G401.6 (cell line): ENCODE measurements at regions not wholly inside any gene's neighbourhood (a gene's known extent, or its start where the extent isn't known, plus 50 kb on each side); places are given as distances from the start of the nearest gene placed in this dataset.

Source experiments
- FAIRE-seq: peaks from 2 replicates; lab custom pipeline; 2012; peaks lifted over from hg19 to GRCh38; lab: Jason Lieb, UNC

GRCh38 chr13:104823709-104824108, 1711.8 kb downstream of the EFNB2 start:
- no peak for FAIRE-seq

- no peak for FAIRE-seq
Measured at GRCh38 chr13:104823071-104823470, 1712.4 kb downstream of the EFNB2 start.

DNA sequence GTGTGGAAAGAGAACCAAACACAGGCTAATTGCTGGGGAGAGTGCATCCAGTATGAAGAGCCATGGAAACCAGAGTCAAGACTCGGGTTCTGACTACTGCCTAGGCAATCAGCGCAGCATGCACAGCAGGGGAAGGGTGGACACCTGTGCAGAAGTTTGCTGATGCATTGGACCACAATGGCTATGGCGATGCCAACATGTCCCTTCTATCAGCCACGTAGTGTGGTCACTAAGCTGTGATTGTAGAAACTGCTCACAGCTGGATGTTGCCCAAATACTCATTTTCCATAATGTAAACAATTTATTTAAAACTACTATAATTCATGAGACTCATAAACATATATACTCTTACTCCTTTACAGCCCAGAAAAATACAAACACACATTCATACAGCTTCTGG, 1718.2 kb downstream of the EFNB2 start:
- no peak for FAIRE-seq

GRCh38 chr13:104816726-104817125, 1718.7 kb downstream of the EFNB2 start:
- FAIRE-seq = no peak

DNA sequence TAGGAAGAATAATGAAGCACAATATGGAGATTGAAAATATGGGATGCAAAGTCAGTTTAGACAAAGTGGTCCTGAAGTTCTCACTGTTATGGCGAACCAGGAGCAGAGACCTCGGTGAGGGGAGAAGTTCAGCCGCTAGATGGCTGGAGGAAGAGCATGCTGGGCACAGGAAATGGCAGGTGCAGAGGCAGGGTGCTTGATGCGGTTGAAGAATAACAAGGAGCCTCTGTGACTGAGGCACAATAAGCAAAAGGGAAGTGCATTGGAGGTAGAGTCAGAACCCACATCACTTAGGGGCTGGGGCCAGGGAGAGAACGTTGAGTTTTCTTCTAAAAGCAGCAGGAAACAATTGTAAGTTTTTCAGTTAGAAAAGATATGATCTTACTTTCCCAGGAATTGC, 1725.2 kb downstream of the EFNB2 start:
- no peak for FAIRE-seq

- no peak for FAIRE-seq
Measured at GRCh38 chr13:104809483-104809882, 1726.0 kb downstream of the EFNB2 start.

DNA sequence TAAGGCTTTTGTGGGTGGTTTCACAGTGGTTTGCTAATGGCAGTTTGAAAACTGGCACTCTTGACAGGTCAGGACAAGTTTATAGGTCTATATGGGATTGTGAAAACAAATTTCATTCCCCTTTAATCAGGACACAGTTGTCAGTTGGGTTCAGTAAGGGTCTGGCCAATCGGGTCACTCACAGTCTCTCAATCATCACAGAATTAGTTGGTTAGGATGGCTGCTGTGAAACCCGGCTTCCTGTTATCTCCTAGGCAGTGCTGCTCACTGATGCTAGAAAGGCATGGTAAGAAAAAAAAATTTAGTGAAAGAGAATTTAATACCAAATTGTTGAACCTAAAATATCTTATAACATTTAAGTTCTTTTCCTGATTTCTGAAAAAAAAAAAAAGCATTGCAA, 1730.1 kb downstream of the EFNB2 start:
- FAIRE-seq = no peak

- no peak for FAIRE-seq
Measured at GRCh38 chr13:104799152-104799551, 1732.9 kb upstream of the SLC10A2 start.

GRCh38 chr13:104798486-104798885, 1732.3 kb upstream of the SLC10A2 start:
- FAIRE-seq = no peak

DNA sequence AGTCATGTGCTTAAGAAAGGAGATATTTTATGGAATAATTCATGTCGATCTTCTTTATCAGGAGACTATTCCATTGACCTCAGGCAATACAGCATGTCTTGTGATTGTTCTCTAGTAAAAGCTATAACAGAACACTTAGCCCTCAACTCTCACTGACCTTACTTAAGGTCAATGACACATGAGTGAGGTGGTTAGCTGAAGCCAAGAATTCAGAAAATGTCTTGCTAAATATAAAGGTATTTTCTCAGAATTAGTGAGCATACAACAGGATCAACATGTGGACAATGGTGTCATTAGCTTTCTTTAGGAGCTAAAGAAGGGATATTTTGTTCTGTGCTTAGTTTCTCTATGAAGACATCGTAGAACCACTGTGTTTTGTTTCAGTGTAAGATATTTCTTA, 1730.4 kb upstream of the SLC10A2 start:
- no peak for FAIRE-seq

GRCh38 chr13:104785952-104786351, 1719.7 kb upstream of the SLC10A2 start:
- FAIRE-seq = no peak

DNA sequence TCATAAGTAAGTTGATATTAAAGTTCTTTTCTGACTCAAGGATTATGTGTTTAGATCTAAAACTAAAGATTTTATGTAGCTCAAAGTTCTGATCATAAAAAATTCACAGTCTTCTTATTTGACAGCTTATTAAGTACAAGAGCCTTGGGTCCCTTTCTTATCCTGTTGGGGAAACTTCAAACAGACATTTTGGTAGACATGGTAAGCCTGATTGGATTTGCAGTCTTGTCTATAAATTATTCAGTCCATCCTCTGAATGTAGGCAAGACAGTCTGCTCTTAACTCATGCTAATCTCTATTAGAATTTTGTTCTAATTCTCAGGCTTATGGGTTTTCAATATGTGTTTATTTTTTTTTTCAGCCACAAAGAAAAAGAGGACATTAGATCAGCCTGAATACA, 1718.7 kb upstream of the SLC10A2 start:
- no peak for FAIRE-seq

GRCh38 chr13:104782741-104783140, 1716.5 kb upstream of the SLC10A2 start:
- FAIRE-seq = no peak

DNA sequence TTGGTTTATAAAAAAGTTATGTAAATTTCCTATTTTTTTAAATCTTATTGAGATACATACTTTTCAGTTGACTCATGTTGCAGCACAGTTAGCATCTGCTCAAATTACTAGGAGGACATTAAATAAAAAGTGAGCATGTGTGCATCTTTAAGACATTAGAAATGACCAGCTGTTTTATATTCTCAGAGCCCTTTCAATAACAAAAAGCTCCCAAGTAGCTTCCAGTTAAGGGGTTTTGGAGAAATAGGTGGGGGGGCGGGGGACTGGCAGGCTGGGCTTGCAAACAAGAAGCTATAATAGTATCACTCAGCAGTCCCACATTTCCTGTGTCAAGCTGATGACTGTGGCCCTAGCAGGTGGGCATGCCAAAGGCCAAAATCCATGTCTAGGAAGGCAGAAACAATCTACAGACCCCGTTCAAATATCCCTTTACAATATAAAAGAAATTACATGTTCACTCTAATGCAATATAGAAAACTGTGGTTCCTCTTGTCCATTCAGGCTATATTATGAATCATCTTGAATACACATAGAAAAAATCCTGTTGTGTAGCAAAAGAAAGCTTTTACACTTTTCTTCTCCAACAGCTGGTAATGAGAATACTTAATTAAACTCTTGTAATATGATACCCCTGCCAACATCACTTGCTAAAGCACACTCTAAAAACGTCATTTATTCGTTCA, 1713.2 kb upstream of the SLC10A2 start:
- FAIRE-seq = no peak

GRCh38 chr13:104773775-104774174, 1707.6 kb upstream of the SLC10A2 start:
- FAIRE-seq = no peak

- no peak for FAIRE-seq
Measured at GRCh38 chr13:104769545-104769944, 1703.3 kb upstream of the SLC10A2 start.

DNA sequence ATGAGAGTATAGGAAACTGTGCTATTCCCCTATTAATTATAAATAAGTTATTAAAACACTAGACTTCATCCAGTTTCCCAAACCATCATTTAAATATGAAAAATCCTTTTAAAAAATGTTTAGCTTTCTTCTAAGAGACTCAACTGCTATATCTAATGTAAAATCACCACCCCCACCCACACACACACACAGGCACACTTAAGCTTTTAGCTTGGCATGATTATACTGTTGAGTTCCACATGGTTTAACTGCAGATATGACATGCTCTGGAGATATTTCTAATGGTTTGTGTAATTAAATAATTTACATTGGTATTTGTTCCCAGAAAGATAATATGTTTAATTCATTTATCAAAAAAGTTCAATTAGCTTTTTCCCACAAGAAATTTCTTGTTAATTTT, 1700.1 kb upstream of the SLC10A2 start:
- FAIRE-seq = no peak

- no peak for FAIRE-seq
Measured at GRCh38 chr13:104764600-104764999, 1698.4 kb upstream of the SLC10A2 start.

DNA sequence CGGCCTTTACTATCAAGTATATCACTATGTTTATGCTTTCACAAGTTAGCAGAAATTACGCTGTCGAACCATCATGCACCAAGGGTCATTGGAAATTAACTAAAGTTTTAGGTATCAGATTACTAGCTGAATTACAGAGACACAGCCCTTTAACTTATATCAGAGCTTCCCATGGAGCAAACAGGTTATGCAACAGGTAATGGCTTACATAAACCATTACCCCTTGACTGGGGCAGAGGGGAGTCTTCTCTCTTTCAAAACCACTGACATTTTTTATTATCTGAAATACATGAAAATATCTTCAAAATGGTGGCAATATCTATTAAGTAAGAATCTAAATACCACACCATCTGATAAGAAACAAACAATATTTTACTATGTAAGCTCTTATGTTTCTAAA, 1692.9 kb upstream of the SLC10A2 start:
- FAIRE-seq = no peak

- no peak for FAIRE-seq
Measured at GRCh38 chr13:104757712-104758111, 1691.5 kb upstream of the SLC10A2 start.

DNA sequence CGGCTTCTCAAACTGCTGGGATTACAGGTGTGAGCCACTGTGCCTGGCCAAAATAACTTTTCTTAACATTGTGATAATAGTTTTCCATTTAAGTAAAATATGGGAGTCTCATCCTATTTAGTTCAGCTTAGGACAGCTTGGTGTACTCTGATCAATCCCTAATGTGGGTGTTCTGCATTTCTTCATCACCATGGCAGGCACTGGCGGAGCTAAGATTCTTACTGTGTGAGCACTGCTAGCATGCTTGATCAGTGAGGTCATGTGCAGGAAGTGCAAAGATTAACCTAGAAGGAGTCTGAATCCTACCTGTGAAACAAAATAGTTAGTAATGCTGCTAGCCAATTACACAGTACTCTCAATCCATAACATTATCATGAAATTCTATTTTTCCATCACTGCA, 1684.2 kb upstream of the SLC10A2 start:
- FAIRE-seq = no peak

DNA sequence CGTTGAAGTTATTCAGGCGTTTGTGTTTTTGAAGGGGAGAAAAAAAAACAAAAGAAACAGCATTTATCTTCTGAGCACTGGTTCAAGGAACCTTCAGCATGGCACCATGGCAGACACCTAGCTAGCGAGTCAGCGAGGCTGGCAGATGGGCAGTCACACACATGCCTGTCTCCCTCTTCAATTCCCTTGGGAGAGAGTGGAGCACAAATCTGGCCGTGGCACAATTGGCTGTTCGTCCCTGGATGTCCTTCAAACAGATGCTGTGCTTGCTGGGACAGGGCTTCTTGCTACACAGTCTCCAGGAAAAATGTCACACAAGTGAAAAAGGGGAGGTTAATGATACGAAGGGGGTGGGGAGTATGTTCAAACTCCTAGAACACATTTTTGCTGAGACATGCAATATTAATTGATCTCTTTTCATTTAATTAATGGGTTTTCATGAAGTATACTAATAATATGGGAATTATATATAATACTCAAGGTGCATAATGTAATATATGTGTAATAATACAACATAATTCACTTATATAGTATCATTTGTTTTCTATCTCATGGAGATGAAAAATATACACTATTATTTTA, 1674.5 kb upstream of the SLC10A2 start:
- no peak for FAIRE-seq

DNA sequence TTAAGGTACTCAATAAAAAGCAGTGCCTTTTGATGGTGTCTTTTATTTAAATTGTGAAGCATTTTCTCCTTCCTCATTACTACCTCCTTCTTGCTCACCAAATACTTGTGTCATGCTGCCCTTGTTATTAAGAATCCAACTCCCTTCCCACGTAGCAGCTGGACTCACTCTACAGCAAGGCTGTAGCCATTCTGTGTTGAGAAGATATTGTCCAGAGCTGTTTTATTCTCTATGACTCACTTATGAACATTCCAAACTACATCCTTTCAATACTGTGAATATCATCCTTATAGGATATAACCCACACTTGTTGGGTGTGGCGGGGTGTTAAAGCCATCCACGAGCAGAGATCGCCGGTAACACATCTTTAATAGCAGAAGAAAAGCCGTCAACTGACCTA, 1671.5 kb upstream of the SLC10A2 start:
- no peak for FAIRE-seq

DNA sequence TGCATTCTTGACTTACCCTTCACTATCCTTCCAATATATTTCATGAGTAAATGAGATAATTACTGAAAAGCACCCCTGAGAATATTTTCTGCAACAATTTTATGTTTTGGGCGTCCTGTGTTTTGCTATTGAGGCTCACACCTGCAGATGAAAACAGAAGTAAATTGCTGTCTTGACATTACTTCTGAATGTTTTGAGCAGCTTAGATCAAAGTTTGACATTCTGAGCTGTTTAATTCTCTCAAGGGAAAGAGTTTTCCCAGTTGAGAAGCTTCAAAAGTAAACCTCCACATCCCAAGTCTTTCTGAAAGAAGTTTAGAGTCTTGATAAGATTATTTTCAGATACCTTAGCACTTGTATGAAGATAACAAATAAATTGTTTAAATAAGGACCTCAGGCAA, 1667.2 kb upstream of the SLC10A2 start:
- FAIRE-seq = no peak

DNA sequence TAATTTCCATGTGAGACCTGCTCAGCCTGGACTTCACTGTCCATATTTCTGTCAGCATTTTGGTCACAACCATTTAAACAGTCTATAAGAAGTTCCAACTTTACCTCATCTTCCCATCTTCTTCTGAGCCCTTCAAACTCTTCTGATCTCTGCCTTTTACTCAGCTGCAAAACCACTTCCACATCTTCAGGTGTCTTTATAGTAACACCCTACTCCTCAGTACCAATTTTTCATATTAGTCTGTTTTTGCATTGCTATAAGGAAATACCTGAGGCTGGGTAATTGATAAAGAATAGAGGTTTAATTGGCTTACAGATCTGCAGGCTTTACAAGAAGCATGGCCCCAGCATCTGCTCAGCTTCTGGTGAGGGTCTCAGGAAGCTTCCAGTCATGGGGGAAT, 1648.9 kb upstream of the SLC10A2 start:
- FAIRE-seq = no peak
